GM19455 (cell line): ENCODE measurements at regions not wholly inside any gene's neighbourhood (a gene's known extent, or its start where the extent isn't known, plus 50 kb on each side); places are given as distances from the start of the nearest gene placed in this dataset.

ENCODE experiments used
- ATAC-seq: cut with Tn5 transposase; IDR thresholded peaks from one replicate; pipeline ENCODE4 v1.9.1; 2021; ENCODE audit not compliant: unreplicated experiment

GRCh38 chr13:40161351-40161810, 505.1 kb downstream of the FOXO1 start:
- no peak for ATAC-seq

DNA sequence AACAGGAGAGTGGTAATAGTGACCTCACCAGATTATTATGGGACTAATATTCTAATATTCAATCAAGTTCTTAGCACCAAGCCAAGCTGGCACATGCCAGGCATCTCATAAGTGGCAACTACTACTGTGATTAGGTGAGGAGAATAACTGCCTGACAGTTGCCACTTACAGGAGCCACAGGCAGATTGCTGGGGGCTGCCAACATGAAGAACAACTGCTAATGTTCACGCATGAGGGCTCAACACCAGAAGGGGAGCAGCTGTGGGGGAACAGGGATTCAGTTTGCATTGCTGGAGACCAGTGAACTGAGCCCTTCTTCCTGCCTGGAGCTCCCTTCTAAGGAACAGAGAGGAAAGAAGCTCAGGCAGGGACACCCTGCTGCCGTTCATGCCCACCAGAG, 504.5 kb downstream of the FOXO1 start:
- no peak for ATAC-seq

- ATAC-seq: no peak
These were observed 503.1 kb downstream of the FOXO1 start for GRCh38 chr13:40163066-40164000.

DNA sequence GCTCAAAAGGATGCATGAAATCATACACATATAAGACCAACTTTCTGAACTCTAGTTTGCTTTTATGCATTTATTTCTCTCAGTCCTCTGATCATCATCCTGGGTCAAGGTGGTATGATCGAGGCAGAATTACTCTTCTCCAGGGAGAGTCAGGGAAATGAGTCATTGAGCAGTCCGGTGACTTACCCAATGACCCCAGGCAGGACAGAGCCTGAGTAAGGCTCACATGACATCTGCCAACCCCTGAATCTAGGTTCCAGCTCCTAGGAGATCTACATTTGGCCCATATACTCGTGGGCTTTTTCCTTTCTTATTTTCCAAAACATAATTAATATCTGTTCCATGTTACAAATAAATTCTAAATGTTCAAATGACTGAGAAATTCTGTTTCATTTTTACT, 502.3 kb downstream of the FOXO1 start:
- no peak for ATAC-seq

GRCh38 chr13:40165316-40165932, 501.0 kb downstream of the FOXO1 start:
- no peak for ATAC-seq

GRCh38 chr13:40167327-40167726, 499.1 kb downstream of the FOXO1 start:
- no peak for ATAC-seq

GRCh38 chr13:40168425-40169166, 497.8 kb downstream of the FOXO1 start:
- no peak for ATAC-seq

- ATAC-seq: no peak
These were observed 497.0 kb downstream of the FOXO1 start for GRCh38 chr13:40169476-40169875.

DNA sequence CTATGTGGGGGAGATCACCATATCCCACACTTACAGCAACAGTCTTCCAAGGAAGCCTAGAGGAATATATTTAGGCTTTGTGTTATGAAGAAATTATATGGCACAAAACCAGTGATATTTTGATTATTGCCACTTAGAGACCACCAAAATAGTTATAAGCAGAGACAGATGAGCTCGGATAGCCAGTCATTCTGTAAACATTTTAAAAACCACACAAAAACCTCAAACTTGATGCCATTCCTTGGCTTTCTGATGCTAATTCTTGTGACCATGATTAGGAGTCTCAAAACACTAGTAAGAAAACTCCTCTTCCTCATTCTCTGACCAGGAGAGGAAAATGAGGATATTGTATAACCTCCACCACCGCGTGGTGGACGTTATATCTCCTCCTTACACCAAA, 496.4 kb downstream of the FOXO1 start:
- ATAC-seq: no peak

- ATAC-seq: no peak
These were observed 495.5 kb downstream of the FOXO1 start for GRCh38 chr13:40170982-40171381.

- no peak for ATAC-seq
These were observed 494.9 kb downstream of the FOXO1 start for GRCh38 chr13:40171566-40171965.

DNA sequence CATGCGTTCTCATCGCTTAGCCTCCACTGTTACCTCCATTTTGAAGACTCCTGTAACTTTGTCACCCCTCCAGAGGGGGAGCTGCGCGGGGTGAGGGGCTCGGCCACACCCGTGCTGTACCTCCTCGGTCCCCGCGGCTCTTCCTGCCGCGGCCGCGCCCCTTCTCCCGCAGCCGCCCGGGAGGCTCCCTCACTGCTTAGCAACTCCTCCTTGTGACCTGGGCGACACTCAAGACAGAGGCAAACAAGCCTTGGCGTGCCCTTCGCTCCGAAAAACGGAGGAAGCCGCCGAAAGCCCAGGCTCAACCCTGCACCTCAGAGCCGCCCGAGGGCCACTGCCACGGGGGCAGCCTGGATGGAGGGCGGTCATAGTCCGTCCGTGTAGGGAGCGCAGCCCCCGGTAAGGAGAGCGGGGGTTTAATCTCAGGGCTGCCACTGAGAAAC, 494.3 kb downstream of the FOXO1 start:
- no peak for ATAC-seq

- ATAC-seq: no peak
These were observed 493.6 kb downstream of the FOXO1 start for GRCh38 chr13:40172878-40173277.

DNA sequence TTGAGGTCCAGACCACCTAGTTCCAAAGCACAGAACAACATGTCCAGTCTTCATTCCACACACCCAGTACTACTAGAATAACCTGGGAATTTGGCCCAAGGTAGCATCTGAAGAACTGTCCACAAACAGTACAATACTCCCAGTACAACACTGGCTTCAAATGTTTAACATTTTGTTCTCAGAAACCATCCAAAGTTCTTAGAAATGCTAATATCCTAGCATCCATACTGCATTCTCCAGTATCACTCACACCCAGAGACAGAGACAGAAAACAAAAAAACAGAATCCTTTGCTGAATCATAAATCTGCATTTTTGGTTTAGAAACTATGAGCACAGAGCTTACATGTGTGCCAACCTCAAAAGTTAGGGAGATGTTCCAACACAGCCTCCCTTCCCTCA, 490.8 kb downstream of the FOXO1 start:
- ATAC-seq: no peak

- no peak for ATAC-seq
These were observed 490.2 kb downstream of the FOXO1 start for GRCh38 chr13:40176242-40176641.

GRCh38 chr13:40178130-40178529, 488.3 kb downstream of the FOXO1 start:
- ATAC-seq: no peak

DNA sequence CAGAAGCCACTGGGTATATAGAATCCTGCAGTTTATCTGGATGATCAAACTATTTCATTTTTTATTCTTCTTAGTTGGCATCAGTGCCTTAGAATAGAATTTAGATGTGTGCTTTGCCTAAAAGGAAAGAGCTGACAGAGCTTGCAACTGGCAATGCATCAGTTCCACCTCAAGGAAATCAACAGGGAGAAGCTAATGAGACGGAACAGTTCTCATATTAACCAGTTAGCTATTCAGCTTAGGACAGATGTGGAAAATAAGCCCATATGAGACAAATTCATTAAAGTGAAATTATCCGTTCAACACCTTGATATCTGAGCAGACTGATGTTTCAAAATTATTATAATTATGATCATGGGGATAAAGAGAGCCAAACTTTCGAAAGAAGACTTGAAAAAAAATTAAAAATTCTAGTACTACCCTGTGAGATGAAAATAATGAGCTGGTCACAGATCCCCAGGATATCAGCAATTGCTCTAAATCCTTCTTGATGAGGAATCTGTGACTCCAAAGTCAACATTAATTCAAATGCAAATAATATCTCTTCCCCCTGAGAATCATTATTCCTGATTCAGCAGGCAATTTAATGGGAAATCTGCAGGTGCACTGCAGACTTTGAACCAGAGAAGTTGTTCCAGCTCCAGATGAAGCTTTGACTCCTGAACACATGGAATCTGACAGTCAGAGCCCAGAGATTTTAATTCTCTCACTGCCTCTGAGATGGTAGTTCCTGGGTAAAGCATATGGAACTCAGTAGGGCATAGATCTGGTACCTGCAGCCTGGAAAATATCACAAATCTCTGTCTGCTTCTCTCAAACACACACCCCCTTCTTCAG, 486.8 kb downstream of the FOXO1 start:
- ATAC-seq: no peak

GRCh38 chr13:40180776-40181175, 485.7 kb downstream of the FOXO1 start:
- ATAC-seq: no peak

DNA sequence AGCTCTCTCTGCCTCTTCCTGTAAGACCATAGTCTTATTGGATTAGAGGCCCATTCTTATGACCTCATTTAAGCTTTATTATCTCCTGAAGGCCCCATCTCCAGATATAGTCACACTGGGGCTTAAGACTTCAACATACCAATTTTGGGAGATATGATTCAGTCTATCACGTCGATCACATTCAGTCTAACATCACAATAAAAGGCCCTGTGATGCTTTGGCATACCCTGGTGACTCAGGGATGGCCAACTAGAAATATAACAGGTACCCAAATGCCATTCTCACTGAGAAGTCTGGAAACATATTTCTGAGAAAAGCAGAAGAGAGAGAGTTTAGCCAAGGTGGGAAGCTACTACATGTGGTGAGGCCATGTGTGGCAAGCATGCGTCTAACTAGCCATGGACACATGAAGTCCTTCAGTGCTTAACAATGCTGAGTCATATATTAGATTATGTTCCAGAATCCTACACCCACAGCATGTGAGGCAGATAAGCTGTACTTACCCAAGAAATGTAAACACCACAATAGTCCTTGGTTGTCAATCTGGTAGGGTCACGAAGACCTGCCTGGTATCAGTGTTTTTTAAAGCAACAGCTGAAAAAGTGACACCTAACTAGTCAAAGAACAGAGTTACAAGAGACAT, 485.1 kb downstream of the FOXO1 start:
- no peak for ATAC-seq

- ATAC-seq: no peak
These were observed 483.9 kb downstream of the FOXO1 start for GRCh38 chr13:40182591-40182990.
